ENCODE measurements at regions not wholly inside any gene's neighbourhood (a gene's known extent, or its start where the extent isn't known, plus 50 kb on each side); places are given as distances from the start of the nearest gene placed in this dataset.

- no peak for FAIRE-seq
- H3K27me3 ChIP-seq (ENCODE audit: control insufficient read depth, insufficient read depth, low read length), result no peaks in the 10 kb centered on the region
- no peaks in the 10 kb centered on the region for H3K36me3 ChIP-seq (ENCODE audit: control insufficient read depth, insufficient read depth, low read length)
- DNase-seq (ENCODE audit: low read depth), result no peak
- no peak for TF ChIP-seq CTCF (IDR thresholded peaks at IDR 0.05; ENCODE audit: insufficient read depth, low read length, severe bottlenecking)
- no peak overlapping the region for H3K4me3 ChIP-seq (ENCODE audit: low read depth, low read length)
Measured at GRCh38 chr2:35416391-35417140, 939.0 kb upstream of the CRIM1 start.

GRCh38 chr2:35415942-35416341, 939.6 kb upstream of the CRIM1 start:
- TF ChIP-seq CTCF (IDR thresholded peaks at IDR 0.05; ENCODE audit: insufficient read depth, low read length, severe bottlenecking), result no peak
- Histone ChIP-seq H3K27me3 (ENCODE audit: control insufficient read depth, insufficient read depth, low read length) (no peaks in the 10 kb centered on the region), H3K36me3 (ENCODE audit: control insufficient read depth, insufficient read depth, low read length) (no peaks in the 10 kb centered on the region), H3K4me3 (ENCODE audit: low read depth, low read length) (no peak overlapping the region)
- no peak for FAIRE-seq
- DNase-seq (ENCODE audit: low read depth), result no peak

- Histone ChIP-seq H3K27me3 (ENCODE audit: control insufficient read depth, insufficient read depth, low read length) (no peaks in the 10 kb centered on the region), H3K36me3 (ENCODE audit: control insufficient read depth, insufficient read depth, low read length) (no peaks in the 10 kb centered on the region), H3K4me3 (ENCODE audit: low read depth, low read length) (no peak overlapping the region)
- peak; percentile 10 for TF ChIP-seq CTCF (IDR thresholded peaks at IDR 0.05; ENCODE audit: insufficient read depth, low read length, severe bottlenecking)
- DNase-seq (ENCODE audit: low read depth) (no peak), FAIRE-seq (no peak)
Measured at GRCh38 chr2:35415282-35415681, 940.3 kb upstream of the CRIM1 start.

GRCh38 chr2:35410431-35411061, 945.0 kb upstream of the CRIM1 start:
- DNase-seq (ENCODE audit: low read depth) (peak; percentile 20), FAIRE-seq (no peak)
- TF ChIP-seq CTCF (IDR thresholded peaks at IDR 0.05; ENCODE audit: insufficient read depth, low read length, severe bottlenecking), result peak; percentile 76
- H3K27me3 ChIP-seq (ENCODE audit: control insufficient read depth, insufficient read depth, low read length), result no peaks in the 10 kb centered on the region
- H3K36me3 ChIP-seq (ENCODE audit: control insufficient read depth, insufficient read depth, low read length), result no peaks in the 10 kb centered on the region
- H3K4me3 ChIP-seq (ENCODE audit: low read depth, low read length), result no peak overlapping the region

- TF ChIP-seq CTCF (IDR thresholded peaks at IDR 0.05; ENCODE audit: insufficient read depth, low read length, severe bottlenecking), result no peak
- DNase-seq (ENCODE audit: low read depth) (no peak), FAIRE-seq (no peak)
Measured at GRCh38 chr2:35409762-35410161, 945.8 kb upstream of the CRIM1 start.

More at GRCh38 chr2:35409762-35410161, 945.8 kb upstream of the CRIM1 start:
- Histone ChIP-seq H3K36me3 (ENCODE audit: control insufficient read depth, insufficient read depth, low read length) (no peaks in the 10 kb centered on the region), H3K4me3 (ENCODE audit: low read depth, low read length) (no peak overlapping the region), H3K27me3 (ENCODE audit: control insufficient read depth, insufficient read depth, low read length) (no peaks in the 10 kb centered on the region)
